WI38 (cell line): ENCODE measurements at regions not wholly inside any gene's neighbourhood (a gene's known extent, or its start where the extent isn't known, plus 50 kb on each side); places are given as distances from the start of the nearest gene placed in this dataset.
"Not testable (repeated sequence)": the region's sequence is repeated elsewhere in the genome, so short reads cannot be mapped to it uniquely, and the experiment has no call there.

ENCODE experiments used
- H3K4me3 ChIP-seq: 2 replicates; pipeline ENCODE4 v1.5.1; 2011; ENCODE audit warnings: low read depth, mild to moderate bottlenecking, control low read depth, low read length
- TF ChIP-seq, protein P1 (sequence below): IDR thresholded peaks from 2 replicates; pipeline ENCODE4 v1.5.1; 2012; ENCODE audit warnings: low read depth, mild to moderate bottlenecking, control low read depth, low read length

DNA sequence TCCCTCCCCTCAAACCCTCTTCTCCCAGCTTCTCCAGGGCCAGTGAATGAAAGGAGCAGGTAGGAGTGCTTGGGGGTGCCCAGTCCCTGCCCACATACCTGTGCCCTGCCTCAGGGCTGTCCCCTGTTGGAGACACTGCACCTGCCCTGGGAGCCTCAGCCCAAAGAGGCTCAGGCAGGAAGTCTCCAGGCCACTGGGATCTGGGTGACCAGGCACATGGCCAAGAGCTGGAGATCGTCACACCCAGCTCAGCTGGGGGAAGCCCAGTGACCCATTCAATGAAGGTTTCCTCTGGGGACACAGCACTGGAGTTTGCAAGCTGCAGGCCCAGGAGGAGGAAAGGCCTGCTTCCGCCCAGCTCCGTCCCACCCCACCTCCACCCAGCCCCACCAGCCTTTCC, 156.4 kb downstream of the ZFP36L2 start:
- no peak overlapping the region for H3K4me3 ChIP-seq
- TF ChIP-seq, protein P1, sequence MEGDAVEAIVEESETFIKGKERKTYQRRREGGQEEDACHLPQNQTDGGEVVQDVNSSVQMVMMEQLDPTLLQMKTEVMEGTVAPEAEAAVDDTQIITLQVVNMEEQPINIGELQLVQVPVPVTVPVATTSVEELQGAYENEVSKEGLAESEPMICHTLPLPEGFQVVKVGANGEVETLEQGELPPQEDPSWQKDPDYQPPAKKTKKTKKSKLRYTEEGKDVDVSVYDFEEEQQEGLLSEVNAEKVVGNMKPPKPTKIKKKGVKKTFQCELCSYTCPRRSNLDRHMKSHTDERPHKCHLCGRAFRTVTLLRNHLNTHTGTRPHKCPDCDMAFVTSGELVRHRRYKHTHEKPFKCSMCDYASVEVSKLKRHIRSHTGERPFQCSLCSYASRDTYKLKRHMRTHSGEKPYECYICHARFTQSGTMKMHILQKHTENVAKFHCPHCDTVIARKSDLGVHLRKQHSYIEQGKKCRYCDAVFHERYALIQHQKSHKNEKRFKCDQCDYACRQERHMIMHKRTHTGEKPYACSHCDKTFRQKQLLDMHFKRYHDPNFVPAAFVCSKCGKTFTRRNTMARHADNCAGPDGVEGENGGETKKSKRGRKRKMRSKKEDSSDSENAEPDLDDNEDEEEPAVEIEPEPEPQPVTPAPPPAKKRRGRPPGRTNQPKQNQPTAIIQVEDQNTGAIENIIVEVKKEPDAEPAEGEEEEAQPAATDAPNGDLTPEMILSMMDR, result no peak

DNA sequence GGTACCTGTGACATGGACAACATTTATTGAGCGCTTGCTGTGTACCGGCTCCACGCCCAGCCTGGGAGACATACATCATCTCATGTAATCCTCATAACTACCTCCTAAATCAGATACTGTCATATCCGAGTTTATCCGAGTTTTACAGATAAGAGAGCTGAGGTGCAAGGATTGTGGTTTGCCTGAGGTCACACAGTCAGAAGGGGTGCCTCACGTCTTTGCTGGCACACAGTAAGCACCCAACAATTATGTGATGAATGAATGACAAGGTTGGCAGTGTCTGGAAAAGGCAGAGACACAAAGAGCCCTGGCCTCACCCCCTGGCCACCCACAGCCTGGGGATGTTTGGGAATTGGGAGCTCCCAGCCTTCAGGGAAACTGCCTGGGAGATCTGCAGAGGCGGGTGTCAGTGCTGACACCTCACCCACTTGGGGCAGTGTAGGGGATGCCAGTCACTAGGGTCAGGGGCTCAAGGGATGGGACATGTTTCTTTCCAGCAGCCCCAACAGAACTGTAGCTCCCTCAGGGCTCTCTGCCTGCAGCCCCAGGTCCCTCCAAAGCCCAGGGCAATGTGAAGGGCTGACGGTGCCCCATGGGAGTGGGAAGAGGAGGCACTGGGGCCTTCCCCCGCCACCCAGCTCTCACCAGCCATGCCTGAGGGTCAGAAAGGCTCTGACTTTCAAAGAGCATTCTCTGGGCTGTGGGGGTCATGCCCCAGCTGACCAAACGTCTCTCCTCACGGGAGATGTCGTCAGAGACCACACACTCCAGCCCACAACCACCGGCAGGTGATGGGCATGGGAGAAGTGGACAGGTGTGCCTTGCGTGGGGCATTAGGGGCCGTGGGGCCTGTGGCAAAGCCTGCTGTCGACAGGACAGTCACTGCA, 157.5 kb downstream of the ZFP36L2 start:
- no peak overlapping the region for H3K4me3 ChIP-seq

DNA sequence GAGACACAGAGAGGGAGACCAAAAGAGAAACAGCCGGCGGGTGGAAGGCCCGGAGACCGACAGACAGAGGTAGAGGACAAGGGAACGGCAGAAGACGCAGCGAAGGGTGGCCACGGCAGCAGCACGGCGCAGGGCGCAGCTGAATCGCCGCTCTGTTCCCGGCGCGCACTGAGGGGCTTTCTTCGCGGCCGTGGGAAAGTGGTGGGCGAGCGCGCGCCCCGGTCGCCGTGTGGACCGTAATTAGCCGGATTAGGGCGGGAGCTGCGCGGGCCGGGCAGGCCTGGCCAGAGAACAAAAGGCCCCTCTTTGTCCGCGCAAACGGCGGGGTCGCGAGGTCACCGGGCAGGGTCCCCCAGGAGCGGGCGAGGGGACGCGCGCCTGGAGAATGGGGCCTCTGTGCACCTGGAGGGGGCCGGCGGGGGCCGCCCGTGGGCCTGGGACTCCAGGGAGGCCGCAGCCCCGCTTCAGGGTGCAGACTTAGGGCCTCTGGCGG, 158.3 kb downstream of the ZFP36L2 start:
- no peak overlapping the region for H3K4me3 ChIP-seq
- TF ChIP-seq, protein P1, result no peak

More for the DNA sequence above, 157.5 kb downstream of the ZFP36L2 start:
- TF ChIP-seq, protein P1, result no peak

DNA sequence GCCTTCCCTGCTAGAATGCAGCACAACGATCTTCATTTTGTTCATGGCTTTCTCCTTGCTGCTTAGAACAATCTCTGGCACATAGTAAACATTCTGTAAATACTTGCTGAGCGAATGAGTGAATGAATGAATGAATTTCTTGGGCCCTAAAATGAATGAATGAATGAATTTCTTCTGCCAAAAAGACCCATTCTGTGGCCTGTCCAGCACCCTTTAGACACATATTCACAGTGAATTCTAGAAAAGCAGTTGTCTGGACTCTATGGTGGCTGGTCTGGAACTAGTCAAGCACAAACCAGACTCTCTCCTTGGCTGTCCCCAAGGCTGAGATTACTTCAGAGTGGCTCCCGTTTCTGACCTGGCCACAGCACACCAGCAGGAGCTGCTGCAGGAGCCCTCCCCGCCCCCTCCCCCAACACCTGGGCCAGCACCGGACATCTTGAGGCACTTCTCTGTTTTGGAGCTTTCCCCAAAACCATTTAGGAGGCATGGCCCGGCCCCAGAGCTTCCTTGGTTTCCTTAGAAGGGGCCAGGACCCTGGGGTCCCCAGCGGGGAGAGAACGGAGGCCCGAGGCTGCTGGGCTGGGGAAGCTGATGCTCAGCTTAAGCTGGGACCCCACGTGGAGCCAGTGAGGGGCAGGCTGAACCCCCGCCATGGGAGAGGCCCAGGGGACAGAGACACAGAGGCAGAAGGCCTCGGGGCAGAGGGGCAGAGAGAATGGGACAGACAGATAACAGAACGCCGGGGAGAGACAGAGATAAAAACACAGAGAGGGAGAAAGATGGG, 159.0 kb downstream of the ZFP36L2 start:
- no peak overlapping the region for H3K4me3 ChIP-seq
- TF ChIP-seq, protein P1, result no peak

DNA sequence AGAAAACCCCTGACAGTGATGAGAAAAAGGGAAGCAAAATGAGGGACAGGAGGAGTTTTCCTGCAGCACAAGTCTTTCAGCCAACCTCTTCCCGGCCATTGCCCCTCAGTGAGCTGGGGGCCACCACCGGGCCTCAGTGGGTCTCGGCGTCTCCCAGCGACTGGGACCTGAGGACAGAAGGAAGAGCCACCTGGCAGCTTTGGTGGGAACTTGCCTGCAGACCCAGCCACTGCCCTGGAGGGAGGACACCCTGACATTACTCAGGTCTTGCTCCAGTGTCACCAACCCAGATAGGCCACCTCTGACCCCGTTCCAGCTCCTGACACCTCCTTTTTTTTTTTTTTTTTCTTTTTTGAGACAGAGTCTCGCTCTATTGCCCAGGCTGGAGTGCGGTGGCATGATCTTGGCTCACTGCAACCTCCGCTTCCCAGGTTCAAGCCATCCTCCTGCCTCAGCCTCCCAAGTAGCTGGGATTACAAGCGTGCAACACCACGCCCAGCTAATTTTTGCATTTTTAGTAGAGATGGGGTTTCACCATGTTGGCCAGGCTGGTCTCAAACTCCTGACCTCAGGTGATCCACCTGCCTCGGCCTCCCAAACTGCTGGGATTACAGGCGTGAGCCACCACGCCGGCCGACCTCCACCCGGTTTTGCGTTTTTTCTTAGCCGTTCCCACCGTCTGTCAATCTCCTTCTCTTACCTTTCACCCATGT, 159.7 kb downstream of the ZFP36L2 start:
- H3K4me3 ChIP-seq, result not testable (repeated sequence)

DNA sequence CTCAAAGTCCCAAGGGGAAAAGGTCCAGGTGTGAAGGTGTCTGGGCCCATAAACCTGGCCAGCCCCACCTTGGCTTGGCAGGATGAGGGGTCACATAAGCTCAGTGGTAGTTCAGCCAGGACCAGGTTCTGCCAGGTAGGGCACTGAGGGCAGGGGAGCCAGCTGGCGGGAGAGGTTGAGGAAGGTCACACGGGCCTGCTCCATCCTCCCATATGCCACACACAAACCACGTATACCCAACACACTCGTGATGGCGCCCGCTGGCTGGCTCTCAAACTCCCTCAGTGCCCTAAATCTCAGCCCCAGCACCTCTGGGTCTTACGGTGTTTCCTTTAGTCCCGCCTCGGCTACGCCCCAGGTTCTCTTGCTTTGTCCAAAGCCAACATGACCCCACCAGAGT, 160.5 kb downstream of the ZFP36L2 start:
- TF ChIP-seq, protein P1, result no peak
- H3K4me3 ChIP-seq, result no peak overlapping the region

DNA sequence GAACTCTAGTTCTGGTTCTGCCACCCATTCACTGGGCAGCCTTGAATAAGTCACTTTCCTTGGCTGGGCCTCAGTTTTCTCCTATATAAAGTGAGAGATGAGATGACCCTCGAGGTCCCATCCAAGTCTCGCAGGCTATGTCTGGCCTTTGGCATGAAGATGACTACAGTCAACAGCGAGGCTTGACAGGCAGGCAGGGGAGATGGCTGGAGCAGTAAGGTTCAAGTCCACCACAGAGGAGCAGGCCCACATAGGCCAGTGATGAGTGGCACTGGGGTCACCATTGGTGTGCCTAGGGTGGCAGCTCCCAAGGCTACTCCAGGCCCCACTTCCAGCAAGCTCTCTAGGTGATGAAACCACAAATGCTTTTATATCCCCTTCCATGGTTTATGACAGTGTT, 161.4 kb downstream of the ZFP36L2 start:
- H3K4me3 ChIP-seq, result no peak overlapping the region
- TF ChIP-seq, protein P1, result no peak

DNA sequence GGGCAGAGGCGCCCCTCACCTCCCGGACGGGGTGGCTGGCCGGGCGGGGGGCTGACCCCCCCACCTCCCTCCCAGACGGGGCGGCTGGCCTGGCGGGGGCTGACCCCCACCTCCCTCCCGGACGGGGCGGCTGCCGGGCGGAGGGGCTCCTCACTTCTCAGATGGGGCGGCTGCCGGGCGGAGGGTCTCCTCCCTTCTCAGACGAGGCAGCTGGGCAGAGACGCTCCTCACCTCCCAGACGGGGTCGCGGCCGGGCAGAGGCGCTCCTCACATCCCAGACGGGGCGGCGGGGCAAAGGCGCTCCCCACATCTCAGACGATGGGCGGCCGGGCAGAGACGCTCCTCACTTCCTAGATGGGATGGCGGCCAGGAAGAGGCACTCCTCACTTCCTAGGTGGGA, 163.3 kb downstream of the ZFP36L2 start:
- H3K4me3 ChIP-seq, result not testable (repeated sequence)
